RWPE2 (cell line): ENCODE measurements at regions not wholly inside any gene's neighbourhood (a gene's known extent, or its start where the extent isn't known, plus 50 kb on each side); places are given as distances from the start of the nearest gene placed in this dataset.

Experiments used
- ATAC-seq: fragments of 200-7000 bp; cut with Tn5 transposase; 3 replicates; pipeline ENCODE4 v1.9.1; 2021; ENCODE audit warnings: low read depth
- DNase-seq: peaks from one replicate; pipeline ENCODE4 v3.0.0-alpha.2; 2020; ENCODE audit warnings: low spot score
- H3K27ac ChIP-seq: fragments of 450-650 bp; 2 replicates; pipeline ENCODE4 v1.5.1; 2017; ENCODE audit warnings: mild to moderate bottlenecking; ENCODE audit not compliant: poor library complexity, severe bottlenecking
- H3K27me3 ChIP-seq: fragments of 250-450 bp; sonication (Bioruptor Pico); 2 replicates; pipeline ENCODE4 v1.5.1; 2021; ENCODE audit warnings: mild to moderate bottlenecking, moderate library complexity; ENCODE audit not compliant: insufficient read depth, poor library complexity, severe bottlenecking
- H3K36me3 ChIP-seq: fragments of 250-450 bp; sonication (Bioruptor Pico); 2 replicates; pipeline ENCODE4 v1.5.1; 2020; ENCODE audit warnings: low read depth, mild to moderate bottlenecking, moderate library complexity
- H3K4me1 ChIP-seq: fragments of 250-450 bp; sonication (Bioruptor Pico); 2 replicates; pipeline ENCODE4 v1.5.1; 2021; ENCODE audit warnings: mild to moderate bottlenecking, moderate library complexity; ENCODE audit not compliant: insufficient read depth, poor library complexity, severe bottlenecking
- H3K4me3 ChIP-seq: fragments of 250-450 bp; sonication (Bioruptor Pico); 2 replicates; pipeline ENCODE4 v1.5.1; 2021; ENCODE audit warnings: mild to moderate bottlenecking, moderate library complexity; ENCODE audit not compliant: severe bottlenecking
- H3K9me3 ChIP-seq: fragments of 250-450 bp; sonication (Bioruptor Pico); 2 replicates; pipeline ENCODE4 v1.5.1; 2021; ENCODE audit warnings: mild to moderate bottlenecking, moderate library complexity; ENCODE audit not compliant: severe bottlenecking
- TF ChIP-seq, protein P1 (sequence below): fragments of 450-650 bp; IDR thresholded peaks from one replicate; pipeline ENCODE4 v1.5.1; 2017; ENCODE audit warnings: mild to moderate bottlenecking, moderate library complexity; ENCODE audit not compliant: poor library complexity, severe bottlenecking

GRCh38 chr1:30263888-30264671 lies 459.3 kb downstream of the MATN1 start:
- peaks cover 15% of the 10 kb centered on the region for H3K27me3 ChIP-seq
- DNase-seq, result peak; percentile 36
- TF ChIP-seq, protein P1, sequence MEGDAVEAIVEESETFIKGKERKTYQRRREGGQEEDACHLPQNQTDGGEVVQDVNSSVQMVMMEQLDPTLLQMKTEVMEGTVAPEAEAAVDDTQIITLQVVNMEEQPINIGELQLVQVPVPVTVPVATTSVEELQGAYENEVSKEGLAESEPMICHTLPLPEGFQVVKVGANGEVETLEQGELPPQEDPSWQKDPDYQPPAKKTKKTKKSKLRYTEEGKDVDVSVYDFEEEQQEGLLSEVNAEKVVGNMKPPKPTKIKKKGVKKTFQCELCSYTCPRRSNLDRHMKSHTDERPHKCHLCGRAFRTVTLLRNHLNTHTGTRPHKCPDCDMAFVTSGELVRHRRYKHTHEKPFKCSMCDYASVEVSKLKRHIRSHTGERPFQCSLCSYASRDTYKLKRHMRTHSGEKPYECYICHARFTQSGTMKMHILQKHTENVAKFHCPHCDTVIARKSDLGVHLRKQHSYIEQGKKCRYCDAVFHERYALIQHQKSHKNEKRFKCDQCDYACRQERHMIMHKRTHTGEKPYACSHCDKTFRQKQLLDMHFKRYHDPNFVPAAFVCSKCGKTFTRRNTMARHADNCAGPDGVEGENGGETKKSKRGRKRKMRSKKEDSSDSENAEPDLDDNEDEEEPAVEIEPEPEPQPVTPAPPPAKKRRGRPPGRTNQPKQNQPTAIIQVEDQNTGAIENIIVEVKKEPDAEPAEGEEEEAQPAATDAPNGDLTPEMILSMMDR, result no peak
- no peaks in the 10 kb centered on the region for H3K9me3 ChIP-seq
- H3K36me3 ChIP-seq, result no peaks in the 10 kb centered on the region
- no peaks in the 10 kb centered on the region for H3K4me1 ChIP-seq
- ATAC-seq, result no peak
- no peak overlapping the region for H3K4me3 ChIP-seq
- no peak overlapping the region for H3K27ac ChIP-seq

GRCh38 chr1:30263405-30263804 lies 460.0 kb downstream of the MATN1 start:
- no peak overlapping the region for H3K4me3 ChIP-seq
- TF ChIP-seq, protein P1, result no peak
- no peak for DNase-seq
- H3K4me1 ChIP-seq, result no peaks in the 10 kb centered on the region
- ATAC-seq, result no peak
- H3K27me3 ChIP-seq, result peaks cover 17% of the 10 kb centered on the region
- H3K9me3 ChIP-seq, result no peaks in the 10 kb centered on the region
- no peak overlapping the region for H3K27ac ChIP-seq
- H3K36me3 ChIP-seq, result no peaks in the 10 kb centered on the region

GRCh38 chr1:30262158-30262557 lies 461.2 kb downstream of the MATN1 start:
- Histone ChIP-seq H3K27ac (no peak overlapping the region), H3K36me3 (no peaks in the 10 kb centered on the region), H3K9me3 (no peaks in the 10 kb centered on the region), H3K4me3 (no peak overlapping the region), H3K4me1 (no peaks in the 10 kb centered on the region), H3K27me3 (peaks cover 15% of the 10 kb centered on the region)
- TF ChIP-seq, protein P1, result no peak
- peak; percentile 15 for DNase-seq
- ATAC-seq, result no peak

GRCh38 chr1:30260318-30260717 lies 463.1 kb downstream of the MATN1 start:
- Histone ChIP-seq H3K27ac (no peak overlapping the region), H3K4me1 (no peaks in the 10 kb centered on the region)

More at GRCh38 chr1:30260318-30260717, 463.1 kb downstream of the MATN1 start:
- ATAC-seq (no peak), DNase-seq (peak; percentile 9)
- Histone ChIP-seq H3K9me3 (no peaks in the 10 kb centered on the region), H3K36me3 (no peaks in the 10 kb centered on the region), H3K27me3 (peaks cover 18% of the 10 kb centered on the region), H3K4me3 (no peak overlapping the region)
- TF ChIP-seq, protein P1, result no peak
